AG08396 (cell line): ENCODE measurements at regions not wholly inside any gene's neighbourhood (a gene's known extent, or its start where the extent isn't known, plus 50 kb on each side); places are given as distances from the start of the nearest gene placed in this dataset.

Experiments
- DNase-seq: peaks from one replicate; pipeline ENCODE4 v3.0.0; 2012; ENCODE audit warnings: low spot score, mixed read lengths

DNA sequence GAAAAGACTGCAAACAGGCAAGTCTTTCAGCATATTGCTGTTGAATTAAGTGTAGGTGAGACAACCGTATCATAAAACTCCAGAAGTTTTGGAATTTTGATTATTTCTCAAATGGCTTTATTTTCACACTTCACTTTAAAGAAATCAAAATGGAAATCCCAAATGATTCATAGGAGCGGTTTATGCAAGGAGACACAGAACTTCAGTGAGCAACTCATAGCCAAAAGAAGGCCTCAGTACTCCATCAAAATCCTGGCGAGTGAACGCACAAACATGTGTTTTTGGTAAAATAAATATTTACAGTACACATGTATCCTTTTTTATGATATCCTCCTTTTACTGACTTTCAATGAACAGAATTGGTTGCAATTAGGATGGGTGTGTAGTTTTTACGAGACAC is 140.4 kb upstream of the APCDD1 start:
- no peak for DNase-seq

- DNase-seq, result no peak
Observed at GRCh38 chr18:10315522-10315921, 138.9 kb upstream of the APCDD1 start.

DNA sequence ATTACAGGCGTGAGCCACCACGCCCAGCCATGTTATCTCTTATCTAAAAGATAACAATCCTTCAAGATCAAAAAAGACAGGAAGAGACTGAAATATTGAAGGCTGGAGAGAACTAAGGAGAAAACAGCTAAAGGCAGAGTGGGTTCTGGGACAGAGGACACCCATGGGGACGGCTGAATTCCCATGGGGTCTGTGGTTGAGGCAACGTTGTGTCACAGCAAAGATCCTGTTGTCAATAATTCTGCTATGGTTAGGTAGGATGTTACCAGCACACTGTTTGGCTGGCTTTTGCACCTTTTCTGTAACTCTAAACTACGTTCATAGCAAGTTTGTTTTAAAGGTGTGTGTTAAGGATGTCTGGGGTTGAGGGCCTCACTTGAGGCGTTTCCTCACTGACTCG is 137.7 kb upstream of the APCDD1 start:
- no peak for DNase-seq

DNA sequence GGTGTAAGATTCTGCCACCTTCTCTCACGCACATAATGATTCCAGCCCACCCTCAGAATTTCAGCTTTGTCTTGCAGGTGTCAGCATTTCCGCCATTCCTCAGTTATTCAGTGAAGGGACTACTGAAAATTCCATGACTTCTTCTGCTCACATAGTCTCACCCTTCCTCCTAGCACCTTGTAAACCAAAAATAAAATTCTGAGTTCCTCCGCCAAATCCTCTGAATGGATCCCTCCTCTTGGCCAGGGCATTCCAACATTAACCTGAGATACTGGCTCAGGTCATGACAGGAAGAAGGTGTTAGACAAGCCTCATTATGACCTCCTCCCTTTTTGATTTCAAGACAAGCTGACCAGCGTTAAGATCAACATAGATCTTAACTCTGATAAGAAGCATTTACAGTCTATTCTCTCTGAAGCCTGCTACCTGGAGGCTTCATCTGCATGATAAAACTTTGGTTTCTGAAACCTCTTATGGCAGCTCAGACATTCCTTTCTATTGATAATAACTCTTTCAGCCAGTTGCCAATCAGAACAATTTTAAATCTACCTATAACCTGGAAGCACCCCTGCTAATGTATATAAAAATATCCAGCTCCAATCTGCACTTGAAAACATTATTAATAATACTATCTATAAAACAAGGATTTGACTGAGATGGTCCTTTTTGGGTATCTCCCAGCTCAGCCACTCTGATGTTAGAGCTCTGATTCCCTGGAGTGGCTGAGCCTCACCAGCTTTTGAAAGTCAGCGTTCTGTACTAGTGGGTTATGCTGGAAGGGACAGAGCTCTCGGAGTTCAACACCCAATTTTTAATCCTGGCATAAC is 136.4 kb upstream of the APCDD1 start:
- no peak for DNase-seq

GRCh38 chr18:10318691-10318970 is 135.8 kb upstream of the APCDD1 start:
- DNase-seq, result no peak

- no peak for DNase-seq
Observed at GRCh38 chr18:10319026-10319425, 135.4 kb upstream of the APCDD1 start.

GRCh38 chr18:10319914-10320600 is 134.4 kb upstream of the APCDD1 start:
- DNase-seq, result no peak

GRCh38 chr18:10320791-10321190 is 133.6 kb upstream of the APCDD1 start:
- no peak for DNase-seq

- DNase-seq, result no peak
Observed at GRCh38 chr18:10321576-10321975, 132.9 kb upstream of the APCDD1 start.

DNA sequence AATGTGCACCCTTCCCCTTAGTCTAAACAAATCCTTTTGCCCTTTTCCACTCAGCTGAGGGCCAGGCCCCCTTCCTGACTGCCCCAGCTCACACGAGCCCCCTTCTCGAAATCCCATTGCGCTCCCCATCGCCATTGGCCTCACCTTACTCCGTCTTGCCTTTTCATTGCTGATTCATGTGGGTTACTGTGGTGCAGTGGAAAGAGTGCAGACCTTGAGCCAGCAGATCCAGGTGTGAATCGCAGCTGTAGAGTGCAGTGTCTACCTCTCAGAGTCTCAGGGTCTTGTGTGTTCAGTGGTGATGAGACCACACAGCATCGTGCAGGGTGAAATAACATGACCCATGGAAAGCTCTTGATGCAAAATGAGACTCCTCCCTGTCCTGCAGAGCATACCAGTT is 132.4 kb upstream of the APCDD1 start:
- no peak for DNase-seq

DNA sequence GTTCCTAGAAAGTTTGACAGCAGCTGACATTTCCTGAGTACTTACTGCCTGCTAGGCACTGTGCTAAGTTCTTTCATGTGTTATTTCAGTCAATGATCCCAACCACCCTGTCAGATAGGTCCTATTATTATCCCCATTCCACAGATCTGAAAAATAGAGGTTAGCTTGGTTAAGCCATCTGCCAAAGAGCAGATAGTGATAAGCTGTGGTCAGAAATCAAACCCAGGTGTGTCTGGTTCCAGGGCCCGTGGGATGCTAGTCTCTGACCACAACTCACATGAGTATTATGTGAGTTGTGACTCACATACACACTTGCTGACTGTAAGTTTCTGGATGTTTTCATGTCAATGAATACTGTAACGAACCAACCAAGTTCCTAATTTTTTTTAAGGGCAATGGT is 132.0 kb upstream of the APCDD1 start:
- no peak for DNase-seq

DNA sequence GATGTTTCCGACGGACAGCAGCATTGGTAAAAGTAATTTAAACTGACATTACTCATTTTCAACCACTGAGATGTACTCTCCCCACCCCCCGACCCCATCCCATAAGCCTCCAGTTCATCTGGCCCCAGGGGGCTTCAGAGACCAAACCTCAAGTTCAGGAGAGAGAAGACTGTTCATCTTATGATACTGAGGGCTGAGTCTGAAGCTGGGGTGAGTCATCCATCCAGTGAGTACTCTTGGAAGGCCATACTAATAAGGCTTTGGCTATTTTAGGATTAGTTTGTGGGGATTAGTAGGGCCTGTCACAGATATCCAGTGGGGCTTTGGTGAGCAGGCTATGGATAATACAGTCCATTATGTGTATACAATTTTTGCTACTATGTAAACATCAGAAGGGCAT is 125.3 kb upstream of the APCDD1 start:
- DNase-seq, result peak; percentile 41

GRCh38 chr18:10330428-10330827 is 124.0 kb upstream of the APCDD1 start:
- no peak for DNase-seq

- no peak for DNase-seq
Observed at GRCh38 chr18:10332452-10332851, 122.0 kb upstream of the APCDD1 start.

DNA sequence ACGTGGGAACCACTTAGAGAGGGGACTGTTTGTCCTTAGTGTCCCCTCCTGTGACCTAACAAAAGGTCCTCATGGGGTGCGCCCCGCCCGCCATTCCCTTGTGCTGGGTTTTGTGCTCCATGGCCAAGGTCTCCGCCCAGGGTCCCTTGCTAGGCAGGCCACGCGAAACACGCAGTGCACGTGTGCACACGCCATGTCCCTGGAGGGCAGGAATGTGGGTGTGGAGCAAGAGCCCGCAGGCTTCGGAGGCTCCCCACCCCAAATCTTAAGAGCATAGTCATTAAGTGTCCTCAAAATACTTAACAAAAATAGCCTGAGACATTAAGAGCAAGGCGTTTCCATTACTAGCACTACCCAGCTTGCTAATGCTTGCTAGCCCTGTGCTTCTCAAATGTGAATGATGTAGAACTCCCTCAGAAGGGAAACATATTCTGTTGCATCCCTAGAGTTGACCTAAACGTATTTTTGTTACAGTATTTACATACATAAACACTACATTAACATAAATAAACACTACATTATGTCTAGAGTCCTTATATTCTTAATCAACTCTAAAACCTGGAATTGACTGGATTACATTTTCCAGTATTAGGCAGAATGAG is 117.6 kb upstream of the APCDD1 start:
- DNase-seq, result no peak

GRCh38 chr18:10340821-10341220 is 113.6 kb upstream of the APCDD1 start:
- DNase-seq, result no peak

DNA sequence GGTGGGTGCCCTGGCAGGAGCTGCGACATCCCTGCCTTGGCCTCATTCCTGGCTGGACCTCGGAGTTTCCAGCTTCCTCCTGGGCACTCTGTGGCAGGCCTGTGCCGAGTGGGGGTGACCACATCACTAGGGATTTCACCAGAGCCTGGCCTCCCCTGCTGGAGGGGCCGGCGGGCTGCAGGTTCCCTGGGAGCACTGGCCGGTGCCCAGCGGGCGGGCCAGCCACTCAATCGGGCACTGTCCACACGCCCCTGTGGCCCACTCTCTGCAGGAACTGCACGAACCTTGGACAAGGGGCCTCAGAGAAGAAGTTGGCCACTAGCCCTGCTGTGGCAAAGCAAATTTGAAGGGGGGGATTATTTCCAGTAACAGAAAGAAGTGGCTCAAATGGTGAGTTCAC is 110.7 kb upstream of the APCDD1 start:
- no peak for DNase-seq

GRCh38 chr18:10346749-10347415 is 107.6 kb upstream of the APCDD1 start:
- DNase-seq, result no peak

GRCh38 chr18:10349561-10349960 is 104.9 kb upstream of the APCDD1 start:
- DNase-seq, result no peak

DNA sequence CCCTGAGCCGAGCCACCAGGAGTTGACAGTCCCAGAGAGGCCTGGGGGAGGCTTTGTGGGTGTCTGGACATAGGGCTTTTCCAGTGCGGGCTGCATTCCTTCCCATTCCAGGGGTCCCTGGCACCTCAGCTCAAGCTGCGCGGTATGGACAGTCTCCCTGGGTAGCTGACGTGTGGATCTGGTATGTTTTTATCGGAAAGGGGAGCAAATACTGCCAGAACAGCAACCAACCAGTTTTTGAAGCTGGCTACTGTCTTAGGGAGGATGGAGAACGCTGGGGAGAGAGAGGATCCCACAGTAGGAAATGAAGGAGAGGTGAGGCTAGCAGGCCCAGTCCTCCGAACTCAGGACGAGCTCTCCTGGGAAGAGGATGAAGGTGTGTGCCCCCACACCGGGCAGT is 103.8 kb upstream of the APCDD1 start:
- no peak for DNase-seq

GRCh38 chr18:10351219-10351818 is 103.1 kb upstream of the APCDD1 start:
- no peak for DNase-seq

DNA sequence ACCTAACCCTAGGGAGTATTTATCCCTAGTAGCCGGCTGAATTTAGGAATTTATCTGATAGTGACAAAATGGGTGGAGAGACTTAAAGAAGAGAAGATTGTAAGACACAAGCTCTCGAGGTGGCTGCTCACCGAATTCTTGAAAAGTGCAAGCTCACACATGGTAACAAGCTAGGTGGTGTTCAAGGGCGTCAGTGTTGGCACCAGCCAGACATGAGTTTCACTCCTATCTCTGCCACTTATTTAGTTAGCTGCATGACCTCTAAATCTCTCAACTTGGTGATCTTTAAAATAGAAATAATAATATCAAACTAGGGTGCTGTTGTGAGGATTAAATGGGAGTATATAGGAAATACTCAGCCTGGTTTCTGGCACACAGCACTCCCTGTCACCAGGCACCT is 102.6 kb upstream of the APCDD1 start:
- no peak for DNase-seq

DNA sequence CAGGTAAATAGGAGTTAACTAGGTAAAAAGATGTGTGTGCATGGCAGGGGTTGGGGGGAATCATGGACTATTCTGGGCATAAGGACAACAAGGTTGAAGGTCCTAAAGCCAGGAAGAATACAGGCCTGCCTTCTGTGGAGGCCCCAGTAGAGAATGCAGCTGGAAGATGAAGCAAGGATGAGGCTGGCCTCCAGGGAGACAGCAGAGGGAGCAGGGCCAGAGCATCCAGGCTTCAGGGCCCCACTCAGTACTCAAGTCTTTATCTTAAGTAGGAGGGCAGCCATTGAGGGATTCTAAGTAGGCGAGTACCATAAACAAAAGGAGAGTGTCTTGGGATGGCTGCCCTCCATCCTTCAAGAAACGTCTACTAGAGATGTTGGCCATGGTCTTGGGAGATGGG is 101.8 kb upstream of the APCDD1 start:
- no peak for DNase-seq
